ENCODE measurements at regions not wholly inside any gene's neighbourhood (a gene's known extent, or its start where the extent isn't known, plus 50 kb on each side); places are given as distances from the start of the nearest gene placed in this dataset.

GRCh38 chr3:177981576-177981975 is 554.7 kb upstream of the KCNMB2 start:
- TF ChIP-seq, protein P1, sequence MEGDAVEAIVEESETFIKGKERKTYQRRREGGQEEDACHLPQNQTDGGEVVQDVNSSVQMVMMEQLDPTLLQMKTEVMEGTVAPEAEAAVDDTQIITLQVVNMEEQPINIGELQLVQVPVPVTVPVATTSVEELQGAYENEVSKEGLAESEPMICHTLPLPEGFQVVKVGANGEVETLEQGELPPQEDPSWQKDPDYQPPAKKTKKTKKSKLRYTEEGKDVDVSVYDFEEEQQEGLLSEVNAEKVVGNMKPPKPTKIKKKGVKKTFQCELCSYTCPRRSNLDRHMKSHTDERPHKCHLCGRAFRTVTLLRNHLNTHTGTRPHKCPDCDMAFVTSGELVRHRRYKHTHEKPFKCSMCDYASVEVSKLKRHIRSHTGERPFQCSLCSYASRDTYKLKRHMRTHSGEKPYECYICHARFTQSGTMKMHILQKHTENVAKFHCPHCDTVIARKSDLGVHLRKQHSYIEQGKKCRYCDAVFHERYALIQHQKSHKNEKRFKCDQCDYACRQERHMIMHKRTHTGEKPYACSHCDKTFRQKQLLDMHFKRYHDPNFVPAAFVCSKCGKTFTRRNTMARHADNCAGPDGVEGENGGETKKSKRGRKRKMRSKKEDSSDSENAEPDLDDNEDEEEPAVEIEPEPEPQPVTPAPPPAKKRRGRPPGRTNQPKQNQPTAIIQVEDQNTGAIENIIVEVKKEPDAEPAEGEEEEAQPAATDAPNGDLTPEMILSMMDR (IDR thresholded peaks at IDR 0.05) = no peak
- no peak for TF ChIP-seq POLR2A (IDR thresholded peaks at IDR 0.05)

All from ovary (tissue), 3 donors.